ENCODE measurements at regions not wholly inside any gene's neighbourhood (a gene's known extent, or its start where the extent isn't known, plus 50 kb on each side); places are given as distances from the start of the nearest gene placed in this dataset.

- Histone ChIP-seq H3K36me3 (ENCODE audit: insufficient read depth, low read length) (no peaks in the 10 kb centered on the region), H3K9me2 (ENCODE audit: insufficient read depth, low read length) (no peaks in the 10 kb centered on the region), H3K4me3 (ENCODE audit: low read length) (no peak overlapping the region), H3K27me3 (ENCODE audit: insufficient read depth, low read depth, low read length) (no peaks in the 10 kb centered on the region), H4K20me1 (ENCODE audit: insufficient read depth) (no peaks in the 10 kb centered on the region), H3K27ac (ENCODE audit: low read length) (no peak overlapping the region), H3K9ac (ENCODE audit: low read length) (no peak overlapping the region), H3K4me2 (ENCODE audit: low read length) (no peak overlapping the region), H3K79me2 (replicated peaks; ENCODE audit: insufficient read depth, low read length) (no peaks in the 10 kb centered on the region), H2AFZ (ENCODE audit: low read depth, low read length) (no peak overlapping the region), H3F3A (ENCODE audit: insufficient read depth, low read length, poor library complexity, severe bottlenecking) (no peaks in the 10 kb centered on the region), H3K9me3 (ENCODE audit: low read length) (no peaks in the 10 kb centered on the region)
- no peak for TF ChIP-seq POLR2AphosphoS5 (IDR thresholded peaks at IDR 0.05)
- TF ChIP-seq SMC3 (conservative IDR thresholded peaks at IDR 0.05; ENCODE audit: poor library complexity): no peak
- no peak for TF ChIP-seq EP300 (conservative IDR thresholded peaks at IDR 0.05; ENCODE audit: poor library complexity, severe bottlenecking)
- TF ChIP-seq MXI1 (conservative IDR thresholded peaks at IDR 0.05; ENCODE audit: poor library complexity, severe bottlenecking): no peak
- no peak for TF ChIP-seq REST (IDR thresholded peaks at IDR 0.05; ENCODE audit: borderline replicate concordance)
- TF ChIP-seq CTCF (IDR thresholded peaks at IDR 0.05; ENCODE audit: poor library complexity, severe bottlenecking): no peak
- no peak for TF ChIP-seq EZH2 (IDR thresholded peaks at IDR 0.05; ENCODE audit: borderline replicate concordance, insufficient read depth, low read length, poor library complexity, severe bottlenecking)
- TF ChIP-seq TAF1 (IDR thresholded peaks at IDR 0.05; ENCODE audit: low read depth): no peak
- no peak for TF ChIP-seq RAD21 (conservative IDR thresholded peaks at IDR 0.05)
These were observed 455.3 kb downstream of the DIPK2A start for GRCh38 chr3:144426967-144427366.

- Histone ChIP-seq H3K36me3 (ENCODE audit: insufficient read depth, low read length) (no peaks in the 10 kb centered on the region), H3K27ac (ENCODE audit: low read length) (no peak overlapping the region), H3K9me2 (ENCODE audit: insufficient read depth, low read length) (no peaks in the 10 kb centered on the region), H3K79me2 (replicated peaks; ENCODE audit: insufficient read depth, low read length) (no peaks in the 10 kb centered on the region), H3F3A (ENCODE audit: insufficient read depth, low read length, poor library complexity, severe bottlenecking) (no peaks in the 10 kb centered on the region), H3K9ac (ENCODE audit: low read length) (no peak overlapping the region), H3K4me2 (ENCODE audit: low read length) (no peak overlapping the region), H3K27me3 (ENCODE audit: insufficient read depth, low read depth, low read length) (no peaks in the 10 kb centered on the region), H3K9me3 (ENCODE audit: low read length) (no peaks in the 10 kb centered on the region), H4K20me1 (ENCODE audit: insufficient read depth) (no peaks in the 10 kb centered on the region), H3K4me3 (ENCODE audit: low read length) (no peak overlapping the region), H2AFZ (ENCODE audit: low read depth, low read length) (no peak overlapping the region)
- TF ChIP-seq RAD21 (conservative IDR thresholded peaks at IDR 0.05): no peak
- TF ChIP-seq TAF1 (IDR thresholded peaks at IDR 0.05; ENCODE audit: low read depth): no peak
- no peak for TF ChIP-seq EZH2 (IDR thresholded peaks at IDR 0.05; ENCODE audit: borderline replicate concordance, insufficient read depth, low read length, poor library complexity, severe bottlenecking)
- no peak for TF ChIP-seq CTCF (IDR thresholded peaks at IDR 0.05; ENCODE audit: poor library complexity, severe bottlenecking)
- no peak for TF ChIP-seq SMC3 (conservative IDR thresholded peaks at IDR 0.05; ENCODE audit: poor library complexity)
- no peak for TF ChIP-seq REST (IDR thresholded peaks at IDR 0.05; ENCODE audit: borderline replicate concordance)
- no peak for TF ChIP-seq EP300 (conservative IDR thresholded peaks at IDR 0.05; ENCODE audit: poor library complexity, severe bottlenecking)
- no peak for TF ChIP-seq POLR2AphosphoS5 (IDR thresholded peaks at IDR 0.05)
- no peak for TF ChIP-seq MXI1 (conservative IDR thresholded peaks at IDR 0.05; ENCODE audit: poor library complexity, severe bottlenecking)
These were observed 458.1 kb downstream of the DIPK2A start for GRCh38 chr3:144429719-144430121.
